HG02938 (cell line): ENCODE measurements at regions not wholly inside any gene's neighbourhood (a gene's known extent, or its start where the extent isn't known, plus 50 kb on each side); places are given as distances from the start of the nearest gene placed in this dataset.
"Not testable (repeated sequence)": the region's sequence is repeated elsewhere in the genome, so short reads cannot be mapped to it uniquely, and the experiment has no call there.

Experiments
- ATAC-seq: cut with Tn5 transposase; IDR thresholded peaks from one replicate; pipeline ENCODE4 v1.9.1; 2021; ENCODE audit warnings: mild to moderate bottlenecking, moderate library complexity; ENCODE audit not compliant: unreplicated experiment

- no peak for ATAC-seq
These were observed 221.4 kb downstream of the MAF start for GRCh38 chr16:79379095-79379494.

- not testable (repeated sequence) for ATAC-seq
These were observed 223.5 kb downstream of the MAF start for GRCh38 chr16:79377082-79377481.

- no peak for ATAC-seq
These were observed 225.2 kb downstream of the MAF start for GRCh38 chr16:79375351-79375750.

- ATAC-seq, result no peak
These were observed 227.9 kb downstream of the MAF start for GRCh38 chr16:79372503-79373184.

- no peak for ATAC-seq
These were observed 229.8 kb downstream of the MAF start for GRCh38 chr16:79370736-79371135.

- no peak for ATAC-seq
These were observed 230.7 kb downstream of the MAF start for GRCh38 chr16:79369796-79370195.

- no peak for ATAC-seq
These were observed 232.7 kb downstream of the MAF start for GRCh38 chr16:79367822-79368221.

GRCh38 chr16:79366635-79367034, 233.9 kb downstream of the MAF start:
- no peak for ATAC-seq

GRCh38 chr16:79365702-79366101, 234.8 kb downstream of the MAF start:
- no peak for ATAC-seq

GRCh38 chr16:79363484-79363883, 237.1 kb downstream of the MAF start:
- ATAC-seq, result no peak

GRCh38 chr16:79363035-79363434, 237.5 kb downstream of the MAF start:
- no peak for ATAC-seq

- no peak for ATAC-seq
These were observed 238.1 kb downstream of the MAF start for GRCh38 chr16:79362300-79362970.

- no peak for ATAC-seq
These were observed 239.3 kb downstream of the MAF start for GRCh38 chr16:79361132-79361751.

GRCh38 chr16:79360267-79360666, 240.3 kb downstream of the MAF start:
- ATAC-seq, result no peak

- no peak for ATAC-seq
These were observed 241.5 kb downstream of the MAF start for GRCh38 chr16:79359082-79359481.

GRCh38 chr16:79358188-79358587, 242.3 kb downstream of the MAF start:
- ATAC-seq, result no peak

- ATAC-seq, result no peak
These were observed 244.8 kb downstream of the MAF start for GRCh38 chr16:79355600-79356358.

GRCh38 chr16:79351927-79352326, 248.6 kb downstream of the MAF start:
- no peak for ATAC-seq

- no peak for ATAC-seq
These were observed 250.7 kb downstream of the MAF start for GRCh38 chr16:79349803-79350202.

- ATAC-seq, result no peak
These were observed 251.8 kb downstream of the MAF start for GRCh38 chr16:79348521-79349306.

- ATAC-seq, result no peak
These were observed 253.3 kb downstream of the MAF start for GRCh38 chr16:79347277-79347676.
